Astrocyte (in vitro differentiated cells and primary cell): ENCODE measurements at regions not wholly inside any gene's neighbourhood (a gene's known extent, or its start where the extent isn't known, plus 50 kb on each side); places are given as distances from the start of the nearest gene placed in this dataset.

Source experiments
- CTCF ChIP-seq: IDR thresholded peaks from 2 replicates; pipeline ENCODE4 v1.5.1; 2011; ENCODE audit warnings: low read depth, mild to moderate bottlenecking, inconsistent platforms, low read length, moderate library complexity; ENCODE audit not compliant: insufficient read depth
- EZH2 ChIP-seq: IDR thresholded peaks from 2 replicates; pipeline ENCODE4 v1.6.1; 2012; ENCODE audit warnings: mild to moderate bottlenecking, low read length, inconsistent platforms; ENCODE audit not compliant: insufficient read depth

- TF ChIP-seq CTCF (no peak), EZH2 (no peak)
These were observed 259.2 kb upstream of the ANO3 start for GRCh38 chr11:26072614-26073153.
